ENCODE measurements at regions not wholly inside any gene's neighbourhood (a gene's known extent, or its start where the extent isn't known, plus 50 kb on each side); places are given as distances from the start of the nearest gene placed in this dataset.

- no peak for FAIRE-seq
Observed at GRCh38 chr22:48851933-48852549, 975.6 kb downstream of the BRD1 start.

DNA sequence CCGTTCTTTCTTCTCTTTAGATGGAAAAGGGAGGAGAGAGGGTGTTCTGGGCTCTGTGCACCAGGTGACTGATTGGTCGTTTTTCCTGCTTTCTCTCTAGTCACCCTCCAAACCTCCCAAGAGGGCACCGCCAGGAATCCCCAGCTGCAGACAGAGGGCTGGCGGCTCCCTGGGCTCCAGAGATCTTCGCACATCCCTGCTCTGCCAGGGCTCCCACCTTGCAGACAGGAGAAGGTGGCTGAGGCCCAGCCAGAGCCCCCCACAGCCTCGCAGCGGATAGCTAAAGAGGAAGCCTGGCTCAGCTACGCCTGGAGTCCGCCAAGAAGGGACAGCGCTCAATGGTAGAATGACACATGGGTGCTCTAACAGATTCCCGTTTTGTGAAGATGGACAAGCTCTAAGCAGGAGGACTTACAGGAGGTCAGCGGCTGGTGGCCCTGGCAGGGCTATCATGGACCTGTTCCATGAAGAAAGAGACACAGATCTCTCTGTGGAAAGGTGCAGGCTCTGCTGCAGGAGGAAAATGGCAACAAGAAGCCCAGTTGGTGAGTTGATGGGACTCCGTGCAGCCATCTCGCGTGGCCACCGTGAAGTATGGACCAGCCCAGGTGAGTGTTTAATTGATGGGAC is 976.9 kb downstream of the BRD1 start:
- no peak for FAIRE-seq

DNA sequence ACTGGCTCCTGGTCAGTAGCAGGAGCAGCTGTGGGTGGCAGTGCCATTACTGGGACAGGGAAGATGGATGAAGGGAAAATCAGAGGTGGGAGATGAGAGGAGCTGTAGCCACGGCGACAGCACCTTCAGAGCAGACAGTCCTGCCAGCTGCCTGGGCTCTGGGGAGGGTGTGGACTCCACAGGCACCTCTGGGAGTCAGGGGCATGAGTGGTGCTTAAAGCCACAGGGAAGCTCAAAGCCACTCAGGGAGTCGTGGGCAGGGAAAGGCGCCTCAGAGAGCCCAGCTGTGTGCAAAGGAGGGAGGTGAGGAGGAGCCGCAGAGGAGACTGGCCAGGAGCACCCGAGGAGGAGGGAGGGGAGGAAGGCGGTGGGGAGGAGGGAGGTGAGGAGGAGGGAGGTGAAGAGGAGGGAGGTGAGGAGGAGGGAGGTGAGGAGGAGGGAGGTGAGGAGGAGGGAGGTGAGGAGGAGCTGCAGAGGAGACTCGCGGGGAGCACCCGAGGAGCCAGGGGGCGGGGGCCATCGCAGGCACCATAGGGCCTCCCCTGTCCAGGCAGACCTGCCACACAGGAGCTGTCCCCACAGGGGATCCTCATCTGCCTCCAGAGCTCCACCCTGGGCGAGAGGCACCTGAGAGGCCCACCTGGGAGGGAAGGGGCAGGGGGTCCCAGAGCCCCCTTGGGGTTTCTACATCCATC is 977.6 kb downstream of the BRD1 start:
- FAIRE-seq = no peak

DNA sequence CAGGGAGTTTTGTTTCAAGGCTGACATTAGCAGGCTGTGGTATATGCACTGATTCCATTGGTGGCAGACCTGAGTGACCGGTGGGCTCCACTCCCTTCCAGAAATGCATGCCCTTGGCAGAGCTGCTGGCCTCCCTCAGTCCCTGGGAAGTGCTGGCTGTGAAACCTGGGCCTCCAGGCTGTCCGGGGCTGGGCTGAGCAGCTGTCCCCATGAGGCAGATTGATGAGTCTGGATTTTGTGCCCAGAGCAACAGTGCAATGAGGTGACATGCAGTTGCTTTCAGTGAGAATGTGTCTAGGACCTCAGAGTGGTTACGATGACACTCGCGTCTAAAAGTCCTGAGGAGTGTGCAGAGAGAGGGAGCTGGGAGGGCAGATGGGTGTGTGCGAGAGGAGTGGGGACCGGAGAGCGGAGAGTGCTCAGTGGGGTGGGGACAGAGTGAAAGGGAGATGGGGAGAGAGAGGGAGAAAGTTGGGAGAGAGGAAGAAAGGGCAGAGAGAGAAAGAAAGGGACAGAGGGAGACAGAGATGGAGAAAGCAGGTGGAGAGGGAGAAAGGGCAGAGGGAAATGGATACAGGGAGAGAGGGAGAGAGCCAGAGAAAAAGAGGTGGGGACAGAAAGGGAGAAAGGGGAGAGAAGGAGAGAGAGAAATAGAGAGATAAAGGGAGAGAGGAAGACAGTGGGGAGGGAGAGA is 978.3 kb downstream of the BRD1 start:
- FAIRE-seq = no peak

- no peak for FAIRE-seq
Observed at GRCh38 chr22:48846200-48846599, 981.5 kb downstream of the BRD1 start.

DNA sequence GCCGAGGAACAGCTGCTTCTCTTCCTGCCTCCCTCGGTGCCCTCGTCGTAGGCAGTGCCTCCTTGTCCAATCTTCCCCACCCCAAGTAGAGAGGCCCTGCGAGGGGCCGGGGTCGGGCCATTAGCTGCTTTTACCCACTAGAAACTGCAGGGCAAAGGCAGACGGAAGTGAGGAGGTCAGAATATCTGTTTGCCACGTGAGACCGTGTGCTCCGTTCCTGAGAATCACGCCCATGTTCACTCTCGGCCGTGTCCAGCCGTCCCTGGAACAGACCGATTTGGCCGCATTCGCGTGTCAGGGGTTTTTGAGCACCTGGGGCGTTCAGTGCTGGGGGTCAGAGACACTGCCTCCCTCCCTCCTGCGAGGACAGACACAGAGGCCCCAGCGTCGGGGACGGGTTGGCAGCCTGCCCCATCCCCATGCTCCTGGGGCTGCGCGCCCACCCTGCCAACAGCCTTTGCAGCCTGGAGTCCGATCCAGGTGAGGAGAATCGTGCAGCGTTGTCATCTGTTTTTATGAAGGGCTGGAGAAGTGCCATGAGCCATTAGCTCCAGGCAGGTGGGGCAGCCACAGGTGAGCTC is 982.2 kb downstream of the BRD1 start:
- no peak for FAIRE-seq

DNA sequence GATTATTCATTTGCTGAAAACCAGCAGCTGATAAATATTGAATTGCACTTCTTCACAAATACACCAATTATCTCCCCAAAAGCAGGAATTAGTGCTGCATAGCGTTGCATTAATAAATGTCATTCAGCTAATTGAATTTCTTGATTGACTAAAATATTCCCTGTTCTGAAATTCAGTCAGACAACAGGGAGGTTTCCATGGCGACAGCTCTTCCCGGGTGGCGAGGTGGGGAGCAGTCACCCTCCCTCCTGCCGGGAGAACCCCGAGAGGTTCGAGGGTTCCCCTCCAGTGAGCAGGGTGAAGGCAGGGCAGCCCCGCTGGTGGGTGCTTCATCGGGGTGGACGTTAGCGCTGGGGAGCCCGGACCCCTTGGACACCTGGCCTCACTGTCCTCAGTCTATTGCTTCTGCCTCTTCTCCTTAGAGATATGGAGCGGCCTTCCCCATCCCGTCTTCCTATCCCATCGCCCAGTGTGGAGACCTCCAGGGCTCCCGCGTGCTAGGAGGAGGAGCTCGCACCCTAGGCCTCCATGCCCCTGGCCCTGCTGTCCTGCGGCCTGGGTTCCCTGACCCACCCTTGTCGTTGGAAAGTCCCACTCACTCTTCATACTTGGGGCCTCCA is 983.5 kb downstream of the BRD1 start:
- no peak for FAIRE-seq

- FAIRE-seq = no peak
Observed at GRCh38 chr22:48843640-48844039, 984.0 kb downstream of the BRD1 start.

DNA sequence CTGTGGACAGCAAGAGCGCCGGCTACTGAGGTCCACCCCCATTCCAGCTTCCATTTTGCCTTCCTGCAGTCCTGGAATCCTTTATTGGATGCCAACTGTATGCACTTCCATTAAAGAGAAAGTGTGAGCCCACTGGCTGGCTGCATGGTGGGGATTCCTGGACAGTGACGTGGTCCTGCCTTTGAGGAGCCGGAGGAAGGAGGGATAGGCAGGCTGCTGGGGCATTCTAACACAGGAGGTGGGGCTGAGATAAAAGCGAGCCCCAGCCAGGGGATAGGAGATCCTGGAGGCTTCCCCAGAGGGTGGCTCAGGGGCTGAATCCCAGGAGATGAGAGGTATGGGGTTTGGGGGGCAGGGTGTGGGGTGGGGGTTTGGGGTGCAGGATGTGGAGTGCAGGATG is 984.7 kb downstream of the BRD1 start:
- FAIRE-seq = no peak

GRCh38 chr22:48842583-48842945 is 985.1 kb downstream of the BRD1 start:
- no peak for FAIRE-seq

- no peak for FAIRE-seq
Observed at GRCh38 chr22:48841881-48842582, 985.6 kb downstream of the BRD1 start.

DNA sequence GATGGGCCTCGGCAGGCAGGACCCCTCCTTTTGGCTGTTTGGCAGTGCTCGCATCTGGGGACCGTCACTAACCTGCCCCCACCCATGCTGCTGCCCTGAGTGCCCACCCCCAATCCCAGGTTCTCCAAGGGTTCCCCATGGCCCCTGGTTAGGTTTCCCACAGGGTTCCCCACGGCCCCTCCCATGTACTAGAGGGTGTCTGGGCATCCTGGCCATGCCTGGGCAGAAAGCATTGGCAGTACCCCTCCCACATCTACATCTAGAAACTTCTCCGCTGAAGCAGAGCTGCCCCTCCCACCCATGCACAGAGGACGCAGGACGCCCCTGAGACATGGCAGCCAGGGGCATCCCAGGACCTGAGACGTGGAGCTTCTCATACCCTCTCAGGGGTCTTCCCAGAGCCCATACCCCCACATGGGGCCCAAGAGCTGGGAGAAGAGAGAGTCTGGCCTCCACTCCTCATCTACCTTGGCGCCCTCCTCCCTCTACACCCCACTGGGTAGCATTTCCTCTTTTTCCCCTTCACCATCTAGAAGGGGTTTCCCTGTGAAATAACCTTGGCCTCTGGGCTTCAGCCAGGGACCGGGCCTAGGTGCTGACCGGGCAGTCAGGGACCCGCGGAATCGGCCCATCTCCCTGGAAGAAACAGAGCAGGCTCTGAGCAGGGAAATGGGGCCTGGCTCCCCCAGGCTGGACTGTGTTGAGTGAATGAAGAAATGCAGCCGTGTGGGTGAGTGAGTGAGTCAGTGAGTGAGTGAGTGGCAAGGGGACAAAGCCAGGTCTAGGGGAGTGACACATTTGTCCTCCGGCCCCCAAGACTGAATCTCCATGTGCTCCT is 987.3 kb downstream of the BRD1 start:
- no peak for FAIRE-seq

DNA sequence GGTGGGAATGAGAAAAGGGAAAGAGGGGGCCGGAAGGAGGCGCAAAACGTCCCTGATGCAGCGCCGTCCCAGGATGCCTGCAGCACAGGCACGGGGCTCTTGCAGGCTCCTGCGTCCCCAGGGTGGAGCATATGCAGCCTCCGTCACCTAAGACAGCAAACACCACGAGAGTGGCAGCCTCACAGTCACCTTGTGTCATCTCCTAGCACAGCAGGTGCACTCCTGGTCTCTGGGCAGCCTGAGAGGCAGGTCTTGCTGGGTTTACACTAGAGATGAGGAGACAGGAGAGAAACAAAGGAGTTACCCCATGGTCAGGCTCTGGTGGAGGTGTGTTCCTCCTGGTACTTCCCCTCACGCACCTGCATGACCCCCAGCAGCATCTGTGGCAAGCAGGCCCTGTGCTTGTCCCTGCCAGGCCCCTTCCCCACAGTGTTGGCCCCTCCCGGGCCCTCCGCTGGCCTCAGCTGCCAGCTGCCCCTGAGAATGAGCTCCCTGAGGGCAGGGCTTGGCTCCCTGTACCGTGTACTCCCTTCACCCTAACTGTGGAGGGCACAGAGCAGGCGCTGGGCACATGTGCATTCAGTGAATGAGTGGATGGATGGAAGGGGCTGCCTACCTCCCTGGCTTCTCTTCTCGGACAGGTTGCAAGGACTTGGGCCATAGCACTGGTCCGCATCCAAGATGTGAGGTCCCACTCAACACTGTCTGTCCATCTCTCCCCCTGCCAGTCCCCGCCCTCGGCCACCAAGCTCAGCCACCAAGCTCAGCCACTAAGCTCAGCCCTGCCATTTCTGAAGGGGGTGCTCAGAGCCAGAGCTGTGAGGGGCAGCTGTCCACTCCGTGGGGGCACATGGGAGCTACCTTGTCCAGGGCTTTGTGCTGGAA is 988.6 kb downstream of the BRD1 start:
- no peak for FAIRE-seq

GRCh38 chr22:48838376-48838775 is 989.3 kb downstream of the BRD1 start:
- FAIRE-seq = no peak

DNA sequence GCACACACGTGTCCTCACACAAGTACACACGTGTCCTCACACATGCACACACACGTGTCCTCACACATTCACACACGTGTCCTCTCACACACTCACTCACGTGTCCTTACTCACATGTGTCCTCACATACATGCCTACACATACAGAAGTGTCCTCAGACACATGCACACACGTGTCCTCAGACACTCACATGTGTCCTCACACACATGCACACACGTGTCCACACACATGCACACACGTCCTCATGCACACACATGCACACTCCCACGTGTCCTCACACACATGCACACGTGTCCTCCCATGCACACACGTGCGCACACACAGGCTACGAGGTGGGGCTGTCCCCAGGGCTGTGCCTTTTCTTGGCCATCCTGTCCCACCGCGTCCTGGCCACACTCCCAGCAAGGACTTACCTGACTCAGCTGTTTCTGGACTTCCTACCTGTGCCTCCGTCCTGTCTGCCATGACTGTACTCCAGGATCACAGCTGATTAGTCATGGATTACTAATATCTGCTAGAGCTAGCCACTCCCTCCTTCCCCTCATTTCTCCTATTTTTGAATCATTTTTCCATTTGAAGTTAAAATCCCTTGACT is 990.2 kb downstream of the BRD1 start:
- no peak for FAIRE-seq

- no peak for FAIRE-seq
Observed at GRCh38 chr22:48836673-48837340, 990.9 kb downstream of the BRD1 start.

DNA sequence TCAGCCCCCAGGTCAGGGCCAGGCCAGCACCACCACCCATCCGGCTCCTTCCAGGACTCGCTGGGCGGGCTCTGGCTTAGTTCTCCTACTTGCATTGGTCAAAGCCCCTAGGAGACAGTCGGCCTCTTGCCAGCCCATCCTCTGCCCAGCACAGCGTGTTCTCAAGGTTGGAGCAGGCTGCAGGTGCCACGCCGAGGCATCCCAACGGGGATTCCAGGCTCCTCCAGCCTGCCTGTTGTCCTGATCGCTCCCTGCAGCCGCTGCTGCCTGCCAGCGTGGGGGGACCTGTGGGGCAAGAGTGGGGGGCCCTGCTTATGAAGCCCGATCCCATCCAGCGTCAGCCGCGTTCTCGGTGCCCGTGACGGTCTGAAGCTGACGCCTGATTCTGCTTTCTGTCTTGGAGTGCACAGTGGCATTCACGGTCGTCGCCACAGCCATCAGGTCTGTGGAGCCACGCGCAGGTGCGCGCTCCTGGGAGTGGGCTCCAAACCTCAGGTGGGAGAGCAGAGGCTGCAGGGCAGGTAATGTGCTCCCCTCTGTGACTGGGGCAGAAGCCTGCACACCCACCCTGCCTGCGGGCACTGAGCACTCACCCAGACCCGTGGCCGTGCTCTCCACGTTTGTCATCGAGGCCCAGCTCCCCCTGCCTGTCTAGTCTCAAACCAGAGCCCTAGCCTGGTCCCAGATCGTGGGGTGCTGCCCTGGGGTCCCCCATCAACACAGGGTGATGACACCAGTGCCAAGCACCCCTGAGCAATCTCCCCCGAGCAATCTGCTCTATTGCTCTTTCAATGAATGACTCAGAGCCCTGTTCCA is 991.6 kb downstream of the BRD1 start:
- FAIRE-seq = no peak

DNA sequence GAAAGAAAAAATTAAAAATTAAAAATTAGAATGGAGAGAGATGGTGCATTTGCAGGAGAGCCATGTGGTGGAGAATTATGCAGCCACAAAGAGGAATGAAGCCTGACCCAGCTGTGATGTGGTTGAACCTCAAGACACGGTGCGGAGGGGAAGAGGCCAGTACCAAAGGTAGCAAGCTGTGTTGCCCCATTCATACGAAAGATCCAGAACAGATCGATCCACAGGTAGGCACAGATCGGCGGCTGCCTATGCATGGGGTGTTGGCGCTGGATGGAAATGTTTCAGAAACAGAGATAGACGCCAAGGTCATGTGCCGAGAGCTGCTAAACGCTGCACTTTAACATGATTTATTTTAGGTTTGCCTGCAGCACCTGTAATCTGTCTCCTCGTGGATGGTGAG is 992.3 kb downstream of the BRD1 start:
- FAIRE-seq = no peak
